Thyroid gland (tissue), 4 donors: ENCODE measurements at regions not wholly inside any gene's neighbourhood (a gene's known extent, or its start where the extent isn't known, plus 50 kb on each side); places are given as distances from the start of the nearest gene placed in this dataset.

Source experiments
- DNase-seq, 2 donors: peaks; one replicate each; pipeline ENCODE4 v3.0.0-alpha.2; 2019
- H3K27ac ChIP-seq, 3 donors: fragments of 200-600 bp; sonication (generic); 1 replicate in 2 of 3; 2 replicates in 1 of 3; pipeline ENCODE4 v1.5.1; 2016 to 2019; ENCODE audit warnings: mild to moderate bottlenecking in 1 of 3, moderate library complexity in 1 of 3
- H3K27me3 ChIP-seq: fragments of 200-600 bp; sonication (generic); one replicate; pipeline ENCODE4 v1.5.1; 2019
- H3K36me3 ChIP-seq, 2 donors: fragments of 200-600 bp; sonication (generic); one replicate each; pipeline ENCODE4 v1.5.1; 2016 to 2019
- H3K4me1 ChIP-seq, 2 donors: fragments of 200-600 bp; sonication (generic); one replicate each; pipeline ENCODE4 v1.5.1; 2017 to 2019
- H3K4me3 ChIP-seq, 3 donors: fragments of 200-600 bp; sonication (generic); replicated peaks in 1 of 3; 1 replicate in 2 of 3; 2 replicates in 1 of 3; pipeline ENCODE4 v1.5.1; 2016; ENCODE audit warnings: mild to moderate bottlenecking in 1 of 3
- H3K9me3 ChIP-seq: fragments of 200-600 bp; sonication (generic); one replicate; pipeline ENCODE4 v1.5.1; 2017
- POLR2A ChIP-seq, 2 donors: fragments of 450-650 bp; IDR thresholded peaks; one replicate each; pipeline ENCODE4 v1.6.1; 2017; ENCODE audit warnings: antibody characterized with exemption in 2 of 2, mild to moderate bottlenecking in 2 of 2, moderate library complexity in 1 of 2
- WGBS, 2 donors: methylation state at CpG; one replicate each; pipeline ENCODE4 v1.1.5; 2017; 5-methylcytosine and 5-hydroxymethylcytosine counted together
- intact Hi-C: fragments of 100-400 bp; cut with DNase I; formaldehyde crosslinking; loops from one replicate; pipeline ENCODE4 v1.15.1; 2023
- TF ChIP-seq, protein P1 (sequence below), 6 experiments: fragments of 200-600 bp in 3 of 6; fragments of 450-650 bp in 3 of 6; sonication (generic) in 3 of 6; IDR thresholded peaks; one replicate each; pipeline ENCODE4 v1.5.1; 2016 to 2019; ENCODE audit warnings: antibody characterized with exemption in 6 of 6, mild to moderate bottlenecking in 2 of 6, inconsistent platforms in 1 of 6, moderate library complexity in 1 of 6

DNA sequence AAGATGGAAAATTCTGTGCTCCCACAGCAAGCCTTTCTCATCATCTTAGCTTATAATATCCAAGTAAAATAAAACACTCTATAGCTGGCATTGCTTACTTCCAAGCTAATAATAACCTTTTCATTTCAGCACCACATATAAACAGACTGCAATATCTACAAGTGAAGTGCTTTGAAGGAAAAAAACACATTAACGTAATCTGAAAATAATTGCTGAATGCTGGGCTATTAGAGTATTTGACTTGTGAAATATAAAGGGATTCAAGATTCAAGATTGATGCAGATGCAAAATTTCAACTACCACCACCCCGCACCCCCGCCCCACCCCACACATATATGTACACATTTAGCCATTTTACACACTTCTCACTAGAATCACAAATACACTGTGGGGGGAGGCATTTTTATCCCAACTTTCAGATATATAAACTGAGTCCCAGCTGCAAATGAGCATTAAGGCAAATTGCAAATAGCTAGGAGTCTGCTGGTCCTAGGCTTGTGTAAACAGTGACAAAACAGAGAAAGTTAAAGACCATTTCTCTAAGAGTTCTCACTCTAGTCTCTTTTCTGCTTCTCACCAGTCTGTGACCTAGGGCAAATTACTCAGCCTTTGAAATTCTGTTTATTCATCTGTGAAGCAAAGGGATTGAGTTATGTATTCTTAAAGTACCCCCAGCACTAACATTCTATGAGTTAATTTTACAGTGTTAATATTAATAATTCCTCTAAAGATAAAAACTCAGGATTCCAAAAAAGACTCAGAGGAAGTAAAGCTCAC lies 489.4 kb downstream of the PRELID2 start:
- Histone ChIP-seq H3K36me3 (no peaks in the 10 kb centered on the region), H3K4me3 (no peak overlapping the region), H3K9me3 (no peaks in the 10 kb centered on the region), H3K4me1 (no peaks in the 10 kb centered on the region), H3K27me3 (no peaks in the 10 kb centered on the region), H3K27ac (no peak overlapping the region)
- TF ChIP-seq, protein P1, sequence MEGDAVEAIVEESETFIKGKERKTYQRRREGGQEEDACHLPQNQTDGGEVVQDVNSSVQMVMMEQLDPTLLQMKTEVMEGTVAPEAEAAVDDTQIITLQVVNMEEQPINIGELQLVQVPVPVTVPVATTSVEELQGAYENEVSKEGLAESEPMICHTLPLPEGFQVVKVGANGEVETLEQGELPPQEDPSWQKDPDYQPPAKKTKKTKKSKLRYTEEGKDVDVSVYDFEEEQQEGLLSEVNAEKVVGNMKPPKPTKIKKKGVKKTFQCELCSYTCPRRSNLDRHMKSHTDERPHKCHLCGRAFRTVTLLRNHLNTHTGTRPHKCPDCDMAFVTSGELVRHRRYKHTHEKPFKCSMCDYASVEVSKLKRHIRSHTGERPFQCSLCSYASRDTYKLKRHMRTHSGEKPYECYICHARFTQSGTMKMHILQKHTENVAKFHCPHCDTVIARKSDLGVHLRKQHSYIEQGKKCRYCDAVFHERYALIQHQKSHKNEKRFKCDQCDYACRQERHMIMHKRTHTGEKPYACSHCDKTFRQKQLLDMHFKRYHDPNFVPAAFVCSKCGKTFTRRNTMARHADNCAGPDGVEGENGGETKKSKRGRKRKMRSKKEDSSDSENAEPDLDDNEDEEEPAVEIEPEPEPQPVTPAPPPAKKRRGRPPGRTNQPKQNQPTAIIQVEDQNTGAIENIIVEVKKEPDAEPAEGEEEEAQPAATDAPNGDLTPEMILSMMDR (IDR thresholded peaks at IDR 0.05): no peak
- TF ChIP-seq POLR2A (IDR thresholded peaks at IDR 0.05): no peak
- no peak for DNase-seq
- WGBS, 2 donors: 90 to 91% methylated on average over 3 of the region's 3 CpGs
- intact Hi-C loops: no loop called here

DNA sequence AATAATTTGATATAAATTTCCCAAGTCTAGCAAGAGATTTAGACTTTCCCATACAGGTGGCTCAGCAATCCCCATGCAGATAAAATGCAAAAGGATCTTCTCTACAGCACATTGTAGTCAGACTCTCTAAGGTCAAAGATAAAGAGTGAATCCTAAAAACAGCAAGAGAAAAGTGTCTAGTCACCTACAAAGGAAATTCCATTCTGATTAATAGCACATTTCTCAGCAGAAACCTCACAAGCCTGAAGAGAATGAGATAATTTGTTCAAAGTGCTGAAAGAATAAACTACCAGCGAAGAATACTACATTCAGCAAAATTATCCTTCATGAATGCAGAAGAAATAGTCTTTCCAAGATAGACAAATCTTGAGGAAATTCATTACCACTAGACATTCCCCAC lies 493.3 kb downstream of the PRELID2 start:
- no peak for TF ChIP-seq POLR2A (IDR thresholded peaks at IDR 0.05)
- TF ChIP-seq, protein P1 (IDR thresholded peaks at IDR 0.05): no peak
- Histone ChIP-seq H3K4me1 (no peaks in the 10 kb centered on the region), H3K36me3 (no peaks in the 10 kb centered on the region), H3K4me3 (no peak overlapping the region), H3K9me3 (no peaks in the 10 kb centered on the region), H3K27ac (no peak overlapping the region), H3K27me3 (no peaks in the 10 kb centered on the region)
- DNase-seq: no peak
- intact Hi-C loops: no loop called here
- 86 to 94% methylated on average over 1 of the region's 1 CpG for WGBS, 2 donors

DNA sequence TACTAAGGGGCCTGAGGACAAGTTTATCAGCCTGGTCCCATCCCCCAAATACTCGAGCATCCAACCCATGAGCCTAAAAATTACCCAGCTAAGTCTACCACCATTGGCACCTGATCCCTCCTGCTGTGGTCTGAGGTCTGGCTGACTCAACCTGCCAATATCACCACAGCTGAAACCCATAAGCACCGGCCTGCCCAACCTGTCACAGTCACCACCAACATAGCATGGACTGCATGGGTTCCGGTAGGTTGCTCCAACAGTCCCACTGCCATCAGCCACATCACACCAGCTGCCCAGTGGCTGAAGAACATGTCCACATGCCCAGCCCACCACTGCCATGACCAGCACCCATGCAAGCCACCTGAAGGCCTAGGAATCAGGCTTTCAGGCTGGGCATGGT lies 495.0 kb downstream of the PRELID2 start:
- Histone ChIP-seq H3K36me3 (no peaks in the 10 kb centered on the region), H3K4me1 (no peaks in the 10 kb centered on the region), H3K9me3 (no peaks in the 10 kb centered on the region), H3K4me3 (no peak overlapping the region), H3K27ac (no peak overlapping the region), H3K27me3 (no peaks in the 10 kb centered on the region)
- 94 to 100% methylated on average over 1 to 3 of the region's 3 CpGs for WGBS, 2 donors
- no peak for DNase-seq
- intact Hi-C loops: no loop called here
- TF ChIP-seq POLR2A (IDR thresholded peaks at IDR 0.05): no peak
- TF ChIP-seq, protein P1 (IDR thresholded peaks at IDR 0.05): no peak

DNA sequence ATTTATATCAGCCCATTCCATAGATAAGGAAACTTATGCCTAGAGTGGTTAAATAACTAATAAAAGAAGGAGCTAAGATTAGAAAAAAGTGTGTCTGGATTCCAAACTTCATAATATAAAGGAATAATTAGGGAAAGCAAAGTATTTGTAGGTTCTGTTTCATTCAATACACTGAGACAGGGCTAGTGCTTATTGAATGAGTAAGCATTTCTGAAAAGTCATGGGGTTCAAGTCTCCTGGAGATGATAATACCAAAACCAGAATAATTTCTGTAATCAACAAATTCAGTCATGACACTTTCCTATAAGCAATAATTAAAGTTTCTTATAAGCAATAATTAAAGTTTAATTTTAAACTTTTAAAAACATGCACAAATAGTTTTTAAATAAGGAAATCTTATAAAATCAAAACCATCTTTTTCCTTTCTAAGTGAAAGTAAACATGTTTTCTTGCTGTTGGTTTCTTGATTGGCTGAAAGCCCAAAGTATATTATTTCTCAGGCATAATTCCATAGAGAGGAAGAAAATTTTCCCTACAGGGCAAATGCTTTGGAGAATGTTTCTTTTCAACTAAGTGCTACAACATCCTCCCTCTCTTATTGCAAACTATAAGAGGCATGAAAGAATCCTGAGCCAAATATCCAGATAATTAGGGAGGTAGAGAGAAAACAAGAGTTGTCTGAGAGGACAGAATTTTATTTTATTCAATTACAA lies 510.2 kb downstream of the PRELID2 start:
- intact Hi-C loops: no loop called here
- TF ChIP-seq POLR2A (IDR thresholded peaks at IDR 0.05): no peak
- TF ChIP-seq, protein P1 (IDR thresholded peaks at IDR 0.05): no peak
- Histone ChIP-seq H3K9me3 (no peaks in the 10 kb centered on the region), H3K27ac (no peak overlapping the region), H3K27me3 (no peaks in the 10 kb centered on the region), H3K4me3 (no peak overlapping the region), H3K4me1 (no peaks in the 10 kb centered on the region), H3K36me3 (no peaks in the 10 kb centered on the region)
- no peak for DNase-seq

DNA sequence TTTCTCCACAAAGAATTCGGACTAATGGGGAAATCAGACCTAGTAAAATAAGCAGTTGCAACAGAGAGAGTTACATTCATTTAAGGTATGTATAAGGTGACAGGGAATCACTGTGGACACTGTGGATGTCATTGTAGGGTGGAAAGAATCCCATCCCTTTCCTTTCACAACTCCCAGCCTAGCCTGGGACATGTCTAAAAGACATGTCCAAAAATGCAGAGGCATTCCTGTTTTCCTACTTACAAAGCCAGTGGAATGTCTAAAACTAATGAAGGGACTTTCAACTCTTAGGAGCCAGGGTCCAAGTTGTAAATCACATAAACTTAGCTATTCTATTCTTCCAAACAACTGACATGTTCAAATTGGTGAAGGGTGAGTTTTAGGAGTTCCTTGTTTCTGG lies 511.0 kb downstream of the PRELID2 start:
- TF ChIP-seq POLR2A (IDR thresholded peaks at IDR 0.05): no peak
- TF ChIP-seq, protein P1 (IDR thresholded peaks at IDR 0.05): no peak
- Histone ChIP-seq H3K4me1 (no peaks in the 10 kb centered on the region), H3K36me3 (no peaks in the 10 kb centered on the region), H3K9me3 (no peaks in the 10 kb centered on the region), H3K27me3 (no peaks in the 10 kb centered on the region), H3K4me3 (no peak overlapping the region), H3K27ac (no peak overlapping the region)
- WGBS, 2 donors: 85 to 93% methylated on average over 1 of the region's 1 CpG
- DNase-seq: no peak
- intact Hi-C loops: no loop called here
